DMS53 (cell line): ENCODE measurements at regions not wholly inside any gene's neighbourhood (a gene's known extent, or its start where the extent isn't known, plus 50 kb on each side); places are given as distances from the start of the nearest gene placed in this dataset.
A peak's percentile ranks its signal among the peaks of the same experiment; 100 is the strongest.

Source experiments
- DNase-seq: peaks from one replicate; lab custom pipeline; 2025; lab: John Stamatoyannopoulos, UW

DNA sequence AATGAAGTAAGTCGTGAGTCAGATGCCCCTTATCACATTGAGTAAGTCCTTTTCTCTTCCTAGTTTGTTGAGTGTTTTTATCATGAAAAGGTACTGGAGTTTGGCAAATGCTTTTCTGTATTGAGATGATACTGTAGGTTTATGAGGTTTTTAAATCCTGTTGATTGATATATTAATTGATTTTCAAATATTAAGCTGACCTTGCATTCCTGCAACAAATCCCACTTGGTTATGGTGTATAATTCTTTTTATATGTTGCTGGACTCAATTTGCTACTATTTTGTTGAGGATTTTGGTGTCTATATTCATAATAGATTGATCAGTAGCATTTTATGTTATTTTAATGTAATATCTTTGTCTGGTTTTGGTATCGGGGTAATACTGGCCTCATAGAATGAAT lies 81.0 kb upstream of the BNC2 start:
- DNase-seq, result no peak

DNA sequence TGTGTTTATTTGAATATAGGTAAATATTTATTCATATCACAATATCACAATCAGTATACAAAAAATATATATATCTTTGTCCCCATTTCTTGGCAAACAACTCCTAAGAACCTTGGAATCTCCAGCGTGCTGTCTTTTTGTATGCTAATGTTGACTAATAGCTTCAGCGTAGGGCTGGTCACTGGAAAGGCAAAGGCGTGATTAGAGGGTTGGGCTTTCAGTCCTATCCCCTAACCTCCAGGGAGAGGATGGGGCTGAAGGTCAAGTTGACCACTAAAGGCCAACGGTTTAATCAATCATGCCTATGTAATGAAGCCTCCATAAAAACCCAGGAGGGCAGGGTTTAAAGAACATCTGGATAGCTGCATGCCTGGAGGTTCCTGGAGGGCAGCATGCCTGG lies 79.6 kb upstream of the BNC2 start:
- DNase-seq, result no peak

DNA sequence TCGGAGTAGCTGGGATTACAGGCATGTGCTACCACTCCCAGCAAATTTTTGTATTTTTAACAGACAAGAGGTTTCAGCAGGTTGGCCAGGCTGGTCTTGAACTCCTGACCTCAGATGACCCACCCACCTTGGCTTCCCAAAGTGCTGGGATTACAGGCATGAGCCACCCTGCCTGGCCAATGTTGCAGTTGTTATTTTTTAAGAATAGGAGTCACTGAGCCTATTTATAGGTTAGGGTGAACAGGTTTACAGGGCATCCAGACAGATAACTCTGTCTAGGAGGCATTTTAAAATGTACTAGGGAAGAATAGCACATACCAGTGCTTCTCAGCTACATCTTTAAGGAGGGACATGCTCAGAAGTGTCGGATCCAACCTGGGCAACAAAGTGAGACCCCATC lies 60.1 kb upstream of the BNC2 start:
- DNase-seq, result no peak

DNA sequence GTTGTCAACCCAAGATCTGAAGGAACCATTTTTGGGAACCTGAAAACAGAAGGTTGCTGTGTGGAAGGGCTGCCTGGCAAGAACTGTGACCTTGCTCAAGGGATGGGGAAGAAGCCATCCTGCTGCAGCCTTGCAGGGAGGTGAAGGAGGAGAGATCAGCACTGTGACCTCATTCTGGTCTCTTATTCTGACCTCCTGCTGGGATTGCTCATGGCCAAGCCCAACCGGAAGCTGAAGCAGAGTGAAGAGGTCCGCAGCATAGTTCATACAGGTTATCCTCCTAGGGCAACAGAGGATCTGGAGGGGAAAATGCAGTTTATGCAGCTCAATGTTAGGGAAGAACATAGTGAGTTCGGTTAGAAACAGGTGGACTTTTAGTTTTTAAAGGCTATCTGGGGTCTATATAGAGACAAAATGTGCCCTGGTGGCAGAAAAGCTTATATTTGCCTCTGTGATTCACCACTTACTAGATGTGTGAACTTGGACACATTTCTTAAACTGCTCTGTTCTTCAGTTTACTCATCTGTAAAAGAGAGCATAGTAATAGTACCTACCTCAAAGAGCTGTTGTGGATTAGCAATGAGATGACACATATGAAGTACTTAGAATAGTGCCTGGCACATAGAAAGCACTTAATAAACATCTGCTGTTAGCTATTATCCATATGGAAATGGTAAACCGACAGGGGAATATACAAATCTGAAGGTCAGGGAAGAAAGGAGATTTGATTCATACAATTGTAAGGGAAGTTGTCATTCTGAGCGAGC lies 57.9 kb upstream of the BNC2 start:
- peak; percentile 4 for DNase-seq

DNA sequence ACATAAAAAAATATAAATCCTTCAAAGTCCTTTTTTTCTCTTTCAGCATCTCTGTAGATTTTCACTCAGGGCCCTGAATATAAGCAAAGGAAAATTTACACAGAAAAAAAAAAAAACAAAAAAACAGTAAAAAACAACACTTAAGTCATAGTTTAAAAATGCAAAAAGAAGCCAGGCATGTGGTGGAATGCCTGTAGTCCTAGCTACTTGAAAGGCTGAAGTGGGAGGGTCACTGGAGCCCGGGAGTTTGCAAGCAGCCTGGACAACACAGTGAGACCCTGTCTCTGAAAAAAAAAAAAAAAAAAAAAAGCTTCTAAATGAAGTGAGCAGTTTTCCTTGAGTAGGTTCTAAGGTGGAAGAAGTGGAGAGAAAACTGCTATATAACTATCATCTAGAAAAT lies 55.0 kb upstream of the BNC2 start:
- DNase-seq, result no peak

DNA sequence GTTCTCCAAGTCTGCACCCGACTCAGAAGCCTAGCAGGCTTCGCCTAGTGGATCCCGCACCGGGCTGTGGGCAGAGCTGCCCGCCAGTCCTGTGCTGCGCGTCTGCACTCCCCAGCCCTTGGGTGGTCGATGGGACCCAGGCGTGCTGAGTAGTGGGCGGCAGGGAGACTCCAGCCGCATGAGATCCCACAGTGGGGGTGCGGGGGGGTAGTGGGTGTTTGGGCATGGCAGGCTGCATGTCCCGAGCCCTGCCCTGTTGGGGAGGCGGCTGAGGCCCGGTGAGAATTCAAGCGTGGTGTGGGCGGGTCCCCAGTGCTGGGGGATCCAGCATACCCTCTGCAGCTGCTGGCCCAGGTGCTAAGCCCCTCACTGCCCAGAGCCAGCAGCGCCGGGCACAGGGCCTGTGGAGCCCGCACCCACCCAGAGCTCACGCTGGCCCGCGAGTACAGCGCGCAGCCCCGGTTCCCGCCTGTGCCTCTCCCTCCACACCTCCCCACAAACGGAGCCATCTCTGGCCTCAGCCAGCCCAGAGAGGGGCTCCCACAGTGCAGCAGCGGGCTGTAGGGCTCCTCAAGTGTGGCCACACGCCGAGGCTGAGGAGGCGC lies 53.9 kb upstream of the BNC2 start:
- DNase-seq, result no peak

DNA sequence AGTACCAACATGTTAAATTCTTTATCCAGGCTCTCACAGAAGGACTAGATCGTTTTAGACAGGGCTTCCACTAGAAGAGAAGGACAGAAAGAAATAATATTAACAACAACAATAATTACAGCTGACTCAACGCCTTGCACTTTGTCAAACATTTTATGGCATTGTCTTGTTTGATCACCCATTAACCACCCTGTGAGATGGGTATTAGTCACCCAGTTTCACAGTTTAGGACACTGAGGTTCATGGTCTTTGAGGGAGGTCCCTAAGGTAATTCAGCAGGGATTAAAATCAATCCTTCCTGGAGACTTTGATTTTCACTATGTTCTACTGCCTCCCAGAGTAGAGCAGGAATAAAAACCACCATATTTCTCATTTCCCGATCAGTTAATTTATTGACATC lies 51.4 kb upstream of the BNC2 start:
- DNase-seq, result no peak
